ENCODE measurements at regions not wholly inside any gene's neighbourhood (a gene's known extent, or its start where the extent isn't known, plus 50 kb on each side); places are given as distances from the start of the nearest gene placed in this dataset.

DNA sequence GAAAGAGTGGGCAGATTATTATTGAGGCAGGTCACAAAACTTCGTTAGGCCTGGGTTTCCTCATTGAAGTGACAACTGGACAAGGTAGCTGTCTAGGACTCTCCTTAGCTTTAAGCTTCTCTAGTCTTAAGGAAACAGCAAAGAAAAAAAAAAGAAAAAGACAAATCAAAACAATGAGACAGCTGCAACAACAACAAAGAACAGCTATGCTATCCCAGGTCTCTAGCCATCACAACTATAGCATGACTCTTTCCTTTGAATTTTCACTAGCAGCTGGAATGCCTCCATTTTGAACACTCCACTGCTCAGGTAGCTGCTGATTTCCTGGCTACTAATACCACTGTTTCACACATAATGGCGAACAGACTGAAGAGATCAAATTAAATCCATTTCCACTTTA lies 302.4 kb upstream of the SORL1-AS1 start:
- H3K27me3 ChIP-seq, result no peaks in the 10 kb centered on the region
- ATAC-seq (no peak), DNase-seq (no peak)
- H3K36me3 ChIP-seq, result no peaks in the 10 kb centered on the region
- TF ChIP-seq, protein P1, sequence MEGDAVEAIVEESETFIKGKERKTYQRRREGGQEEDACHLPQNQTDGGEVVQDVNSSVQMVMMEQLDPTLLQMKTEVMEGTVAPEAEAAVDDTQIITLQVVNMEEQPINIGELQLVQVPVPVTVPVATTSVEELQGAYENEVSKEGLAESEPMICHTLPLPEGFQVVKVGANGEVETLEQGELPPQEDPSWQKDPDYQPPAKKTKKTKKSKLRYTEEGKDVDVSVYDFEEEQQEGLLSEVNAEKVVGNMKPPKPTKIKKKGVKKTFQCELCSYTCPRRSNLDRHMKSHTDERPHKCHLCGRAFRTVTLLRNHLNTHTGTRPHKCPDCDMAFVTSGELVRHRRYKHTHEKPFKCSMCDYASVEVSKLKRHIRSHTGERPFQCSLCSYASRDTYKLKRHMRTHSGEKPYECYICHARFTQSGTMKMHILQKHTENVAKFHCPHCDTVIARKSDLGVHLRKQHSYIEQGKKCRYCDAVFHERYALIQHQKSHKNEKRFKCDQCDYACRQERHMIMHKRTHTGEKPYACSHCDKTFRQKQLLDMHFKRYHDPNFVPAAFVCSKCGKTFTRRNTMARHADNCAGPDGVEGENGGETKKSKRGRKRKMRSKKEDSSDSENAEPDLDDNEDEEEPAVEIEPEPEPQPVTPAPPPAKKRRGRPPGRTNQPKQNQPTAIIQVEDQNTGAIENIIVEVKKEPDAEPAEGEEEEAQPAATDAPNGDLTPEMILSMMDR (IDR thresholded peaks at IDR 0.05), result no peak
- TF ChIP-seq POLR2A (IDR thresholded peaks at IDR 0.05), result no peak
- H3K9me3 ChIP-seq, result no peaks in the 10 kb centered on the region
- H3K27ac ChIP-seq, result peak overlapping the region in 2 of 12 donors; percentile 39 to 42
- H3K4me1 ChIP-seq, result peaks cover 0 to 19% (median 6%) of the 10 kb centered on the region in 12 donors
- no peak overlapping the region for H3K4me3 ChIP-seq
- intact Hi-C loops (cut with DNase I), result no loop called here
- WGBS, 4 donors, result 73 to 88% (median 83%) methylated on average over 2 of the region's 2 CpGs

DNA sequence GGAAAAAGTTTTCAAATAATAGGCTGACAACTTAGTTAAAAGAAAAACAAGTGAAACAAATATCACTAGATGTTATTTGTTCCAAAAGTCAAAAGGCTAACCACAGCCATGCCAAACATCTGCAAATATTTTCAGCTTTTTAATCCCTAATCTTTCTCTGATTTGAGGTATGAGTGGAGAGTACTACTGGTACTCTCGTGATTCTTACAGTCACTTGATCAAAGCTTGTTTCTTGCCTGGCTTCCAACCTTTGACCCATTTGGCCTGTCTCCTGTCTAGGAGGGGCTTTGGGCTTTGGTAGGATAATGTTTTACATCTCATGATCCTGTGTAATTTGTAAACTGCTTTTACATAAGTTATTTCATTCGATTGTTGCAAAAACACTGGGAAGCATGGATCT lies 301.8 kb upstream of the SORL1-AS1 start:
- intact Hi-C loops (cut with DNase I), result no loop called here
- ATAC-seq, result peak in 2 of 4 donors; percentile 20 to 47
- H3K27ac ChIP-seq, result peak overlapping the region in 3 of 12 donors; percentile 19 to 42 (median 39)

DNA sequence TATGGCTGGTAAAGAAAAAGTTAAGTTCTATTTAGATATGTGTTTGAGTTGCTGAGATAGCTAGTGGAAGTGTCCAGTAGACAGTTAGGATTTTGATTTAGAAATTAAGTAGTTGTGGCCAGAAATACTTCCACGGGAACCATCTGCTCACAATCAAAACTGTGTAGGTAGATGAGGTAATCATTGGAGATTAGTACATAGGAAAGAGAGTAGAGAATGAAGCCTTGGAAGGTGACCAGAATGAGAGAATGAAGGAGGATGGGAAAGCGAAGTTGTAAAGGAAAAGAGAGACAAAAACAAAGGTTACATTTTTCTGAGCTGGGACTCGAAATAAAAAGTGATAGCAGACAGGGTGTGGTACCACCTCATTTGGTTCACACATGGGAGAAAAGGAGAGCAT lies 296.9 kb upstream of the SORL1-AS1 start:
- no peak for DNase-seq
- H3K4me3 ChIP-seq, result no peak overlapping the region
- intact Hi-C loops (cut with DNase I), result loop anchor here in 3 of 10 donors (10.0 kb wide), 2 partner anchors 345 to 355 kb away; no protein-coding TSS in a partner anchor
- TF ChIP-seq, protein P1 (IDR thresholded peaks at IDR 0.05), result no peak
- no peak for TF ChIP-seq POLR2A (IDR thresholded peaks at IDR 0.05)
- H3K36me3 ChIP-seq, result no peaks in the 10 kb centered on the region
- no peaks in the 10 kb centered on the region for H3K27me3 ChIP-seq
- peaks cover 0 to 8% (median 2%) of the 10 kb centered on the region in 12 donors for H3K4me1 ChIP-seq
- no peak for ATAC-seq
- no peaks in the 10 kb centered on the region for H3K9me3 ChIP-seq
- H3K27ac ChIP-seq, result peak overlapping the region in 1 of 12 donors; percentile 17
- WGBS, 4 donors, result 51 to 72% (median 59%) methylated on average over 3 of the region's 3 CpGs

More for the DNA sequence above, 301.8 kb upstream of the SORL1-AS1 start:
- H3K27me3 ChIP-seq, result no peaks in the 10 kb centered on the region
- TF ChIP-seq POLR2A (IDR thresholded peaks at IDR 0.05), result no peak
- TF ChIP-seq, protein P1 (IDR thresholded peaks at IDR 0.05), result no peak
- WGBS, 4 donors, result 45 to 55% (median 49%) methylated on average over 2 of the region's 2 CpGs
- DNase-seq, result no peak
- H3K9me3 ChIP-seq, result no peaks in the 10 kb centered on the region
- H3K4me1 ChIP-seq, result peaks cover 0 to 19% (median 6%) of the 10 kb centered on the region in 12 donors
- H3K4me3 ChIP-seq, result no peak overlapping the region
- no peaks in the 10 kb centered on the region for H3K36me3 ChIP-seq

- H3K4me3 ChIP-seq, result no peak overlapping the region
- ATAC-seq (no peak), DNase-seq (no peak)
- H3K36me3 ChIP-seq, result no peaks in the 10 kb centered on the region
- no peaks in the 10 kb centered on the region for H3K27me3 ChIP-seq
- intact Hi-C loops (cut with DNase I), result loop anchor here in 3 of 10 donors (10.0 kb wide), 2 partner anchors 347 to 357 kb away; no protein-coding TSS in a partner anchor
- WGBS, 4 donors, result 79 to 85% (median 84%) methylated on average over 1 of the region's 1 CpG
- TF ChIP-seq POLR2A (IDR thresholded peaks at IDR 0.05), result no peak
- TF ChIP-seq, protein P1 (IDR thresholded peaks at IDR 0.05), result no peak
- H3K4me1 ChIP-seq, result no peaks in the 10 kb centered on the region
- H3K9me3 ChIP-seq, result peaks cover 0 to 15% (median 6%) of the 10 kb centered on the region in 12 donors
- no peak overlapping the region for H3K27ac ChIP-seq
Observed at GRCh38 chr11:121748068-121748467, 295.3 kb upstream of the SORL1-AS1 start.
